Activated naive CD4-positive, alpha-beta T cell (primary cell): ENCODE measurements at regions not wholly inside any gene's neighbourhood (a gene's known extent, or its start where the extent isn't known, plus 50 kb on each side); places are given as distances from the start of the nearest gene placed in this dataset.

Source experiments
- DNase-seq, 4 experiments: peaks; one replicate each; lab custom pipeline; 2025; lab: John Stamatoyannopoulos, UW

- no peak for DNase-seq
Observed at GRCh38 chr10:90588222-90588621, 269.6 kb downstream of the HTR7 start.

GRCh38 chr10:90589825-90590224 is 268.0 kb downstream of the HTR7 start:
- no peak for DNase-seq

GRCh38 chr10:90591629-90592028 is 266.2 kb downstream of the HTR7 start:
- DNase-seq: no peak

- no peak for DNase-seq
Observed at GRCh38 chr10:90592638-90593302, 265.1 kb downstream of the HTR7 start.

- no peak for DNase-seq
Observed at GRCh38 chr10:90598513-90598912, 259.3 kb downstream of the HTR7 start.

GRCh38 chr10:90602862-90603610 is 254.8 kb downstream of the HTR7 start:
- DNase-seq: no peak

GRCh38 chr10:90604636-90605035 is 253.2 kb downstream of the HTR7 start:
- DNase-seq: no peak

GRCh38 chr10:90605506-90605905 is 252.3 kb downstream of the HTR7 start:
- DNase-seq: no peak

- no peak for DNase-seq
Observed at GRCh38 chr10:90612276-90612675, 245.6 kb downstream of the HTR7 start.

GRCh38 chr10:90614631-90615030 is 243.2 kb downstream of the HTR7 start:
- no peak for DNase-seq

GRCh38 chr10:90621577-90621976 is 236.3 kb downstream of the HTR7 start:
- no peak for DNase-seq

- DNase-seq: no peak
Observed at GRCh38 chr10:90635111-90635765, 222.6 kb downstream of the HTR7 start.

- DNase-seq: no peak
Observed at GRCh38 chr10:90640756-90641155, 217.1 kb downstream of the HTR7 start.

GRCh38 chr10:90641731-90642130 is 216.1 kb downstream of the HTR7 start:
- no peak for DNase-seq

- no peak for DNase-seq
Observed at GRCh38 chr10:90642136-90642535, 215.7 kb downstream of the HTR7 start.

- DNase-seq: no peak
Observed at GRCh38 chr10:90642650-90643049, 215.2 kb downstream of the HTR7 start.

GRCh38 chr10:90644165-90644564 is 213.7 kb downstream of the HTR7 start:
- no peak for DNase-seq

GRCh38 chr10:90650858-90651257 is 207.0 kb downstream of the HTR7 start:
- DNase-seq: no peak

GRCh38 chr10:90652519-90652918 is 205.3 kb downstream of the HTR7 start:
- DNase-seq: no peak

- DNase-seq: no peak
Observed at GRCh38 chr10:90658791-90659190, 199.0 kb downstream of the HTR7 start.

GRCh38 chr10:90665905-90666662 is 191.8 kb downstream of the HTR7 start:
- no peak for DNase-seq

GRCh38 chr10:90674461-90674860 is 183.4 kb downstream of the HTR7 start:
- DNase-seq: no peak
